ENCODE measurements at regions not wholly inside any gene's neighbourhood (a gene's known extent, or its start where the extent isn't known, plus 50 kb on each side); places are given as distances from the start of the nearest gene placed in this dataset.

GRCh38 chr10:121188005-121188404 lies 336.8 kb downstream of the WDR11 start:
- DNase-seq: no peak

GRCh38 chr10:121189066-121189465 lies 337.9 kb downstream of the WDR11 start:
- no peak for DNase-seq

GRCh38 chr10:121194696-121195523 lies 343.7 kb downstream of the WDR11 start:
- no peak for DNase-seq

GRCh38 chr10:121195524-121195910 lies 344.4 kb downstream of the WDR11 start:
- DNase-seq: no peak

GRCh38 chr10:121199081-121199480 lies 347.9 kb downstream of the WDR11 start:
- no peak for DNase-seq

GRCh38 chr10:121205625-121206024 lies 354.5 kb downstream of the WDR11 start:
- DNase-seq: no peak

- DNase-seq: no peak
Measured at GRCh38 chr10:121211446-121211845, 360.3 kb downstream of the WDR11 start.

GRCh38 chr10:121213437-121213836 lies 362.3 kb downstream of the WDR11 start:
- DNase-seq: no peak

GRCh38 chr10:121216295-121216694 lies 365.1 kb downstream of the WDR11 start:
- no peak for DNase-seq

- no peak for DNase-seq
Measured at GRCh38 chr10:121216721-121217181, 365.6 kb downstream of the WDR11 start.

GRCh38 chr10:121217331-121217730 lies 366.2 kb downstream of the WDR11 start:
- DNase-seq: no peak

- no peak for DNase-seq
Measured at GRCh38 chr10:121221072-121221471, 369.9 kb downstream of the WDR11 start.

GRCh38 chr10:121221991-121222390 lies 370.8 kb downstream of the WDR11 start:
- DNase-seq: no peak

GRCh38 chr10:121222842-121223241 lies 371.7 kb downstream of the WDR11 start:
- DNase-seq: no peak

GRCh38 chr10:121231079-121231478 lies 367.2 kb downstream of the FGFR2 start:
- DNase-seq: no peak

GRCh38 chr10:121232494-121232893 lies 365.8 kb downstream of the FGFR2 start:
- DNase-seq: no peak

- DNase-seq: no peak
Measured at GRCh38 chr10:121235692-121236091, 362.6 kb downstream of the FGFR2 start.

- DNase-seq: no peak
Measured at GRCh38 chr10:121236621-121237020, 361.6 kb downstream of the FGFR2 start.

- DNase-seq: no peak
Measured at GRCh38 chr10:121237718-121238117, 360.5 kb downstream of the FGFR2 start.

- no peak for DNase-seq
Measured at GRCh38 chr10:121240011-121240410, 358.2 kb downstream of the FGFR2 start.

GRCh38 chr10:121240556-121240955 lies 357.7 kb downstream of the FGFR2 start:
- DNase-seq: no peak

- no peak for DNase-seq
Measured at GRCh38 chr10:121241337-121241736, 356.9 kb downstream of the FGFR2 start.

GRCh38 chr10:121242741-121243608 lies 355.3 kb downstream of the FGFR2 start:
- no peak for DNase-seq

Measured in NCI-H1048 (cell line).